Ishikawa (cell line): ENCODE measurements at regions not wholly inside any gene's neighbourhood (a gene's known extent, or its start where the extent isn't known, plus 50 kb on each side); places are given as distances from the start of the nearest gene placed in this dataset.

ENCODE experiments used
- CREB1 ChIP-seq: IDR thresholded peaks from 2 replicates; pipeline ENCODE4 v1.6.1; 2012; ENCODE audit warnings: low read depth
- EGR1 ChIP-seq: IDR thresholded peaks from 2 replicates; pipeline ENCODE4 v1.6.1; 2012
- EP300 ChIP-seq: IDR thresholded peaks from 2 replicates; pipeline ENCODE4 v1.6.1; 2012; ENCODE audit warnings: borderline replicate concordance
- MAX ChIP-seq: IDR thresholded peaks from 2 replicates; pipeline ENCODE4 v1.6.1; 2012
- RAD21 ChIP-seq: IDR thresholded peaks from 2 replicates; pipeline ENCODE4 v1.6.1; 2012; ENCODE audit warnings: low read depth
- REST ChIP-seq: IDR thresholded peaks from 2 replicates; pipeline ENCODE4 v1.6.1; 2012; ENCODE audit warnings: low read depth, mild to moderate bottlenecking
- TAF1 ChIP-seq: IDR thresholded peaks from 2 replicates; pipeline ENCODE4 v1.6.1; 2012; ENCODE audit warnings: low read depth, mild to moderate bottlenecking
- TCF12 ChIP-seq: IDR thresholded peaks from 2 replicates; pipeline ENCODE4 v1.6.1; 2012; ENCODE audit warnings: low read depth
- TEAD4 ChIP-seq: IDR thresholded peaks from 2 replicates; pipeline ENCODE4 v1.6.1; 2012
- YY1 ChIP-seq: IDR thresholded peaks from 2 replicates; pipeline ENCODE4 v1.6.1; 2012; ENCODE audit warnings: low read depth

DNA sequence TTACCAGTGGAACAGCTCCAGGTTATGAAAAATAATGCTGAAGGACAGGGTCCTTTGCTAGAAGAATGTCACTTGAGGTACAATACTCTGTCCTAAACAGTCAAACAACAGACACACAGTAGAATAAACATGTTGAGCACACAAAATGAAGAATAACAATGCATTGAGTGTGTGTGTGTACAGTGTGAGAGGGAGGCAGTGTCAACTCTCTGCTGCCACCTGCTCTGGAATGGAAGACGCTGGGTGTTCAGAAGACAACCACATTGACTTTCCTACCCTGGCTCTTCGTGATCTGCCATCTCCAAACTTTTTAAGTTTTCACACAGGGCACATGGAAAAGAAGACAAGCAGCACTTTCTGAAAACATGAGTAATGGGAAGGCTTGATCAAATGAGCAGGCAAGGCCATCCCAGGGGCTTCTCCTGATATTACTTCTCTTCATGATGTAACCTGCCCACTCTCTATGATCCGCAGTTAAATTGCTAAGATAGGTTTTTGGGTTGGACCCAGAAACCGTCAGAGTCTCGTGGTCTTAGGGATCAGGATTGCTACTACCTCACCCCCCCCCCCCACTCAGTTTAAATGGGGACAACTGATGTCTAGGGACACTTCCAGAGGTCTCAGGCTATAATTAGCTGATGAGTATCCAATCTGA, 533.2 kb upstream of the TNP1 start:
- TF ChIP-seq TAF1 (no peak), EP300 (no peak), MAX (no peak), TEAD4 (no peak), EGR1 (no peak), RAD21 (no peak), REST (no peak), YY1 (no peak), CREB1 (no peak), TCF12 (no peak)
